Gastroesophageal sphincter (tissue), 4 donors: ENCODE measurements at regions not wholly inside any gene's neighbourhood (a gene's known extent, or its start where the extent isn't known, plus 50 kb on each side); places are given as distances from the start of the nearest gene placed in this dataset.

Source experiments
- ATAC-seq: fragments of 150-250 bp; one replicate; pipeline ENCODE4 v1.9.1; 2016; ENCODE audit warnings: mild to moderate bottlenecking, moderate library complexity
- H3K27ac ChIP-seq, 4 donors: fragments of 200-600 bp; sonication (generic) in 3 of 4; 1 replicate in 3 of 4; 2 replicates in 1 of 4; pipeline ENCODE4 v1.5.1; 2016 to 2019
- H3K27me3 ChIP-seq: fragments of 200-600 bp; sonication (generic); one replicate; pipeline ENCODE4 v1.5.1; 2019
- H3K36me3 ChIP-seq, 2 donors: fragments of 200-600 bp; sonication (generic); one replicate each; pipeline ENCODE4 v1.5.1; 2019; ENCODE audit warnings: control low read depth in 1 of 2
- H3K4me1 ChIP-seq, 3 donors: fragments of 200-600 bp; sonication (generic); 1 replicate in 2 of 3; 2 replicates in 1 of 3; pipeline ENCODE4 v1.5.1; 2016 to 2019; ENCODE audit warnings: control low read depth in 2 of 3
- H3K4me3 ChIP-seq, 2 donors: fragments of 200-600 bp; sonication (generic); one replicate each; pipeline ENCODE4 v1.5.1; 2019; ENCODE audit warnings: mild to moderate bottlenecking in 1 of 2, moderate library complexity in 1 of 2
- H3K9me3 ChIP-seq, 3 donors: fragments of 200-600 bp; sonication (generic); one replicate each; pipeline ENCODE4 v1.5.1; 2017 to 2019; ENCODE audit warnings: control low read depth in 2 of 3
- EP300 ChIP-seq: sonication (generic); formaldehyde crosslinking; IDR thresholded peaks from one replicate; pipeline ENCODE4 v1.6.1; 2017; ENCODE audit warnings: antibody characterized with exemption, mild to moderate bottlenecking
- POLR2A ChIP-seq, 2 donors: fragments of 450-650 bp; IDR thresholded peaks; one replicate each; pipeline ENCODE4 v1.6.1; 2017; ENCODE audit warnings: antibody characterized with exemption in 2 of 2, mild to moderate bottlenecking in 2 of 2, moderate library complexity in 1 of 2
- POLR2AphosphoS5 ChIP-seq: sonication (generic); formaldehyde crosslinking; IDR thresholded peaks from one replicate; pipeline ENCODE4 v1.6.1; 2017; ENCODE audit warnings: antibody characterized with exemption
- WGBS, 2 donors: methylation state at CpG; one replicate each; pipeline ENCODE4 v1.1.5; 2018; ENCODE audit warnings: low coverage in 1 of 2; 5-methylcytosine and 5-hydroxymethylcytosine counted together
- TF ChIP-seq, protein P1 (sequence below), 4 experiments: fragments of 200-600 bp in 2 of 4; fragments of 450-650 bp in 2 of 4; sonication (generic) in 1 of 4; IDR thresholded peaks; one replicate each; pipeline ENCODE4 v1.5.1; 2017 to 2019; ENCODE audit warnings: antibody characterized with exemption in 4 of 4, mild to moderate bottlenecking in 2 of 4, moderate library complexity in 2 of 4

GRCh38 chr2:67283641-67284040 lies 113.5 kb upstream of the ETAA1 start:
- no peaks in the 10 kb centered on the region for H3K36me3 ChIP-seq

GRCh38 chr2:67286981-67287759 lies 110.0 kb upstream of the ETAA1 start:
- no peak overlapping the region for H3K4me3 ChIP-seq
- ATAC-seq, result no peak
- WGBS, 2 donors, result 67 to 80% methylated on average over 1 of the region's 2 CpGs
- no peak for TF ChIP-seq POLR2A (IDR thresholded peaks at IDR 0.05)
- TF ChIP-seq EP300, result no peak
- TF ChIP-seq, protein P1, sequence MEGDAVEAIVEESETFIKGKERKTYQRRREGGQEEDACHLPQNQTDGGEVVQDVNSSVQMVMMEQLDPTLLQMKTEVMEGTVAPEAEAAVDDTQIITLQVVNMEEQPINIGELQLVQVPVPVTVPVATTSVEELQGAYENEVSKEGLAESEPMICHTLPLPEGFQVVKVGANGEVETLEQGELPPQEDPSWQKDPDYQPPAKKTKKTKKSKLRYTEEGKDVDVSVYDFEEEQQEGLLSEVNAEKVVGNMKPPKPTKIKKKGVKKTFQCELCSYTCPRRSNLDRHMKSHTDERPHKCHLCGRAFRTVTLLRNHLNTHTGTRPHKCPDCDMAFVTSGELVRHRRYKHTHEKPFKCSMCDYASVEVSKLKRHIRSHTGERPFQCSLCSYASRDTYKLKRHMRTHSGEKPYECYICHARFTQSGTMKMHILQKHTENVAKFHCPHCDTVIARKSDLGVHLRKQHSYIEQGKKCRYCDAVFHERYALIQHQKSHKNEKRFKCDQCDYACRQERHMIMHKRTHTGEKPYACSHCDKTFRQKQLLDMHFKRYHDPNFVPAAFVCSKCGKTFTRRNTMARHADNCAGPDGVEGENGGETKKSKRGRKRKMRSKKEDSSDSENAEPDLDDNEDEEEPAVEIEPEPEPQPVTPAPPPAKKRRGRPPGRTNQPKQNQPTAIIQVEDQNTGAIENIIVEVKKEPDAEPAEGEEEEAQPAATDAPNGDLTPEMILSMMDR (IDR thresholded peaks at IDR 0.05), result no peak
- TF ChIP-seq POLR2AphosphoS5, result no peak
- no peak overlapping the region for H3K27ac ChIP-seq
- H3K36me3 ChIP-seq, result no peaks in the 10 kb centered on the region
- no peaks in the 10 kb centered on the region for H3K27me3 ChIP-seq
- H3K9me3 ChIP-seq, result no peaks in the 10 kb centered on the region
- H3K4me1 ChIP-seq, result peaks cover 0 to 3% (median 0%) of the 10 kb centered on the region in 3 donors

More at GRCh38 chr2:67283641-67284040, 113.5 kb upstream of the ETAA1 start:
- no peaks in the 10 kb centered on the region for H3K9me3 ChIP-seq
- ATAC-seq, result no peak
- no peak overlapping the region for H3K4me3 ChIP-seq
- H3K27me3 ChIP-seq, result no peaks in the 10 kb centered on the region
- H3K4me1 ChIP-seq, result peaks cover 0 to 3% (median 0%) of the 10 kb centered on the region in 3 donors
- H3K27ac ChIP-seq, result no peak overlapping the region
- TF ChIP-seq, protein P1 (IDR thresholded peaks at IDR 0.05), result no peak
- TF ChIP-seq POLR2AphosphoS5 (no peak), POLR2A (IDR thresholded peaks at IDR 0.05) (no peak), EP300 (no peak)

DNA sequence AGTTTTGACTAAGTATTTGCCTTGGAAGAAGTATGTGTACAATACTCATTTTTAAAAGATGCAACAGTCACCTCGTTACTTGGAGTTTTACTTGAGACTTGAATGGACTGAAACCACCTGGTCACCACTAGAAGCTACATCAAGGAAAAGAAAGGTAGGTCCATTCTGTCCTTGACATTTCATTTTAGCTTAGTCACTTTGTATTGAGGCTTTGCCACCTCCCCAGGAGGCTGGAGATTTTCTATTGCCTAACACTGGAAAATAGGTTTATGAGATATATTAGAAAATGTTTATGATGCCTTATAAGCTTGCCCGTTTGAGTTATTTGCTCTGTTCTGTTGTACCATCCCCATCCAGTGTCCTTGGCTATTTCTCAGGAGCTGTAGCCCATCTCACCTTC lies 107.9 kb upstream of the ETAA1 start:
- Histone ChIP-seq H3K27ac (no peak overlapping the region), H3K4me3 (no peak overlapping the region), H3K9me3 (no peaks in the 10 kb centered on the region), H3K27me3 (no peaks in the 10 kb centered on the region), H3K36me3 (no peaks in the 10 kb centered on the region), H3K4me1 (no peaks in the 10 kb centered on the region)
- ATAC-seq, result no peak
- TF ChIP-seq POLR2A (IDR thresholded peaks at IDR 0.05) (no peak), EP300 (no peak), POLR2AphosphoS5 (no peak)
- whole genome bisulfite sequencing, 2 donors, result 82 to 95% methylated on average over 2 of the region's 2 CpGs

- 17 to 100% methylated on average over 1 of the region's 1 CpG for WGBS, 2 donors
These were observed 107.2 kb upstream of the ETAA1 start for GRCh38 chr2:67289921-67290371.

DNA sequence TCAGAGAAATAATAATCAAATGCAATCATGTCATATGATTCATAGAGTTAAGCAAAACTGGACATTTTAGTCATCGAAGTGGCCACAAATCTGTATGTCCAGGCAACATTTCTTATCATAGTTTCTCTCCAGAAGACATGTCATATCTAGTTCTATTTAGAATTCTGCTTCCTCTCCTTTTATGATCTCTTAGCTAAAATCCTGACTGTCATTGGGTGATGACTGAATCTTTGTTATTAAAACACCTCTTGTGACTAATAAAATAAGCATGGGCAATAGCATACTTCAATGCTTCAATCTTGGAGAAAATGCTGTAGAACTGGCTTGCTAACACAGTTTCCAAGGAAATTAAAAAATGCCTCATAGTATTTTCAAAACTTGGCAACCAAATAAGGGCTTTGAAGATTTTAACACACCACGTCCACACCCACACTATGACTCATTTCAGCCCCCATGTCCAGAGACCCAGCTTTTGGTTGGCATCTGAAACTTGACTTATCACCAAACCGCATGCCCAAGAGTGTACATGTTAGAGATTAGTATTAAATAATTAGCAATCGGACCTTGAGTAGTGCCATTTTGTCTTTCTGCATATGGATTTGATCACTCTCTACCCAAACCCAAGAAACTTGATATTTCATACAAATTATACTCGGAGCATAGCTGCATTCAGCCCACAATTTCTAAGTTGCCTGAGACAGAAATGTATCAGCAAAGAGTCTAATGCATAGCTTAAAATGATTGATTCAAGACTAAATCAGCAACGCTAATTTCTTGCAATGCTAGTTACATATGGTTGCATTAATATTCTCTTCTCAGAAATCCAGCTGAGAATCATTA lies 106.5 kb upstream of the ETAA1 start:
- Histone ChIP-seq H3K27ac (no peak overlapping the region), H3K36me3 (no peaks in the 10 kb centered on the region), H3K4me1 (peaks cover 0 to 6% (median 0%) of the 10 kb centered on the region in 3 donors), H3K9me3 (no peaks in the 10 kb centered on the region), H3K27me3 (no peaks in the 10 kb centered on the region), H3K4me3 (no peak overlapping the region)
- TF ChIP-seq POLR2AphosphoS5, result no peak
- TF ChIP-seq POLR2A (IDR thresholded peaks at IDR 0.05), result no peak
- TF ChIP-seq, protein P1 (IDR thresholded peaks at IDR 0.05), result no peak
- TF ChIP-seq EP300, result no peak
- WGBS, 2 donors, result 69 to 74% methylated on average over 6 of the region's 6 CpGs
- no peak for ATAC-seq

More at GRCh38 chr2:67289921-67290371, 107.2 kb upstream of the ETAA1 start:
- Histone ChIP-seq H3K27ac (no peak overlapping the region), H3K4me3 (no peak overlapping the region), H3K27me3 (no peaks in the 10 kb centered on the region), H3K9me3 (no peaks in the 10 kb centered on the region), H3K36me3 (no peaks in the 10 kb centered on the region), H3K4me1 (no peaks in the 10 kb centered on the region)
- TF ChIP-seq, protein P1 (IDR thresholded peaks at IDR 0.05), result no peak
- no peak for TF ChIP-seq POLR2A (IDR thresholded peaks at IDR 0.05)
- ATAC-seq, result no peak
